LNCaP clone FGC (cell line): ENCODE measurements at regions not wholly inside any gene's neighbourhood (a gene's known extent, or its start where the extent isn't known, plus 50 kb on each side); places are given as distances from the start of the nearest gene placed in this dataset.

Source experiments
- DNase-seq: peaks from one replicate; pipeline ENCODE4 v3.0.0-alpha.2; 2011; ENCODE audit warnings: low read depth
- H3K4me3 ChIP-seq: 2 replicates; pipeline ENCODE4 v1.5.1; 2011; ENCODE audit warnings: mild to moderate bottlenecking, low read depth, low read length, control low read depth
- TF ChIP-seq, protein P1 (sequence below): IDR thresholded peaks from 2 replicates; pipeline ENCODE4 v1.5.1; 2012; ENCODE audit warnings: mild to moderate bottlenecking; ENCODE audit not compliant: control insufficient read depth, insufficient read depth; ENCODE audit errors: extremely low read depth

DNA sequence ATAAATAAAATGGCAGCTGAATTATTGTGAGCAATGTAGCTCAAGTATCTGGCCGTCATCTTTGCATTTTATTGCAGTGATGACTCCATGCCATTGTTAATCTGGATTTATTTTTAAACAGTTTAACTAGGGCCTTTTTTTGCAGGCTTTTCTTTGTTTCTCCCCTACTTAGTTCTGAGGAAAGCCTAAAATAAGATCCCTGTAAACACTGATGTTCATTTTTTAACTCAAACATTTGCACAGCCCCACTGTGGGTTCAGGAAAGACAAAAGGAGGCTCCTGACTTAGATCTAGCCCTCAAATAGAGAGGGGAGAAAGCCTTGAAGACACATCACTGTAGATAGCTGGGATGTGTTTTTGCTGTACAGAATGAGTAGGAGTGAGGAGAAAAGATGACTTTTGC lies 69.2 kb downstream of the PLEKHG1 start:
- TF ChIP-seq, protein P1, sequence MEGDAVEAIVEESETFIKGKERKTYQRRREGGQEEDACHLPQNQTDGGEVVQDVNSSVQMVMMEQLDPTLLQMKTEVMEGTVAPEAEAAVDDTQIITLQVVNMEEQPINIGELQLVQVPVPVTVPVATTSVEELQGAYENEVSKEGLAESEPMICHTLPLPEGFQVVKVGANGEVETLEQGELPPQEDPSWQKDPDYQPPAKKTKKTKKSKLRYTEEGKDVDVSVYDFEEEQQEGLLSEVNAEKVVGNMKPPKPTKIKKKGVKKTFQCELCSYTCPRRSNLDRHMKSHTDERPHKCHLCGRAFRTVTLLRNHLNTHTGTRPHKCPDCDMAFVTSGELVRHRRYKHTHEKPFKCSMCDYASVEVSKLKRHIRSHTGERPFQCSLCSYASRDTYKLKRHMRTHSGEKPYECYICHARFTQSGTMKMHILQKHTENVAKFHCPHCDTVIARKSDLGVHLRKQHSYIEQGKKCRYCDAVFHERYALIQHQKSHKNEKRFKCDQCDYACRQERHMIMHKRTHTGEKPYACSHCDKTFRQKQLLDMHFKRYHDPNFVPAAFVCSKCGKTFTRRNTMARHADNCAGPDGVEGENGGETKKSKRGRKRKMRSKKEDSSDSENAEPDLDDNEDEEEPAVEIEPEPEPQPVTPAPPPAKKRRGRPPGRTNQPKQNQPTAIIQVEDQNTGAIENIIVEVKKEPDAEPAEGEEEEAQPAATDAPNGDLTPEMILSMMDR, result no peak
- no peak overlapping the region for H3K4me3 ChIP-seq
- DNase-seq, result no peak

- H3K4me3 ChIP-seq, result no peak overlapping the region
- no peak for DNase-seq
- TF ChIP-seq, protein P1, result peak; percentile 13; the same call in 1 of the 2 replicates
Observed at GRCh38 chr6:150670311-150670710, 70.6 kb downstream of the PLEKHG1 start.

DNA sequence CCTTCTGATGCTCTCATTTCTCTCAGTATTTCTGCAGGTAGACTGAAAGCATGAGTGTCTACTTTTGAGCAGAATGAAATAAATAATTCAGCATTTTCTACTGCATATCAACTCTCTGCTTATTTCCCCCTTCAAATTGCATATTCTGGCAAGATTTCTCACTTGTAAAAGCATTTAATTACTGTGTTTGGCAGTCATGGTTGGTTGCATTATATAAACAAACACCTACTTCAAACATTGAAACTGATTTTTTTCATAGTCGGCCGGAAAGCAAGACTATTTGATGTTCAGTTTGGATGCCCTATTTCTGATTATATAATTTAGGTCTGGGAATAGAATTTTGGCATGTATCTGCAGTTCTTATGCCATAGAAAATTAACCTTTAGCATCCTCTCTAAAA lies 73.1 kb downstream of the PLEKHG1 start:
- DNase-seq, result peak; percentile 56
- no peak overlapping the region for H3K4me3 ChIP-seq
- TF ChIP-seq, protein P1, result no peak

GRCh38 chr6:150673720-150674346 lies 74.1 kb downstream of the PLEKHG1 start:
- TF ChIP-seq, protein P1, result no peak
- H3K4me3 ChIP-seq, result no peak overlapping the region
- DNase-seq, result no peak

- TF ChIP-seq, protein P1, result no peak
- H3K4me3 ChIP-seq, result no peak overlapping the region
- DNase-seq, result no peak
Observed at GRCh38 chr6:150676344-150676743, 76.7 kb downstream of the PLEKHG1 start.

DNA sequence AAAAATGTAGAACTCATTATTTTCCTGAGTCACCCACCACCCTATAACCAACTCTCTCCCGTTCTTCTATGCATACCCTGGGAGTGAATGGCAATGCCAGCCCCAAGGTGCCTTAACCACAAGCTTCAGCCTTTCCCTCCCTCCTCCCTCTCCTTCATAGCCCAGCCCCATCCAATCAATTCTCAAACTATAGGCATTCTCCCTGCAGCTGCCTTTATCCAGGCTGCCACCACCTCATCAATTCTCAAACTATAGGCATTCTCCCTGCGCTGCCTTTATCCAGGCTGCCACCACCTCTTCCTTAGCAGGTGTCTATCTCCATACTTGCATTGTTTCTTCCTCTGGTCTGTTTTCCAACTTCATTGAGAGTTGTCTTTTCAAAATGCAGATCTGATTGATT lies 77.1 kb downstream of the PLEKHG1 start:
- TF ChIP-seq, protein P1, result no peak
- H3K4me3 ChIP-seq, result no peak overlapping the region
- DNase-seq, result no peak

GRCh38 chr6:150680510-150680909 lies 80.8 kb downstream of the PLEKHG1 start:
- TF ChIP-seq, protein P1, result no peak
- no peak for DNase-seq
- no peak overlapping the region for H3K4me3 ChIP-seq
